WTC11 (cell line): ENCODE measurements at regions not wholly inside any gene's neighbourhood (a gene's known extent, or its start where the extent isn't known, plus 50 kb on each side); places are given as distances from the start of the nearest gene placed in this dataset.

Experiments used
- ATAC-seq: fragments of 200-7000 bp; cut with Tn5 transposase; 2 replicates; pipeline ENCODE4 v1.10.0; 2021; ENCODE audit warnings: mild to moderate bottlenecking, moderate library complexity
- CTCF ChIA-PET: fragments of 300-600 bp; sonication (Branson Sonifier 250); formaldehyde crosslinking; loops from one replicate; lab custom pipeline; 2021; ENCODE audit warnings: antibody characterized with exemption; lab: Charles Lee
- POLR2A ChIA-PET: fragments of 350-600 bp; sonication (Branson Sonifier 250); formaldehyde crosslinking; loops from one replicate; lab custom pipeline; 2021; ENCODE audit warnings: antibody characterized with exemption; lab: Charles Lee
- DNase-seq: peaks from one replicate; pipeline ENCODE4 v3.0.0; 2021; ENCODE audit warnings: low spot score
- H3K27ac Mint-ChIP-seq: 2 replicates; pipeline ENCODE4 v1.8.0; 2021; ENCODE audit warnings: mixed read lengths
- H3K27me3 Mint-ChIP-seq: 2 replicates; pipeline ENCODE4 v1.8.0; 2021; ENCODE audit warnings: low read depth, mild to moderate bottlenecking, moderate library complexity, mixed read lengths
- H3K36me3 Mint-ChIP-seq: 2 replicates; pipeline ENCODE4 v1.8.0; 2021; ENCODE audit warnings: mixed read lengths
- H3K4me1 Mint-ChIP-seq: 2 replicates; pipeline ENCODE4 v1.8.0; 2022; ENCODE audit warnings: mixed read lengths
- H3K4me3 Mint-ChIP-seq: 2 replicates; pipeline ENCODE4 v1.8.0; 2021; ENCODE audit warnings: mild to moderate bottlenecking, moderate library complexity, mixed read lengths
- H3K9me3 Mint-ChIP-seq: 2 replicates; pipeline ENCODE4 v1.8.0; 2021; ENCODE audit warnings: mixed read lengths
- ELF4 ChIP-seq: sonication (generic); formaldehyde crosslinking; IDR thresholded peaks from 2 replicates; pipeline ENCODE4 v1.8.1; 2022; ENCODE audit warnings: low read depth, mild to moderate bottlenecking, moderate library complexity, missing genetic modification reagents
- FOXJ3 ChIP-seq: sonication (generic); formaldehyde crosslinking; IDR thresholded peaks from 2 replicates; pipeline ENCODE4 v1.9.0; 2021; ENCODE audit warnings: missing genetic modification reagents, mild to moderate bottlenecking, borderline replicate concordance
- GRHL2 ChIP-seq: fragments of 250-450 bp; sonication (Bioruptor Pico); IDR thresholded peaks from 2 replicates; pipeline ENCODE4 v1.8.0; 2022; ENCODE audit warnings: mild to moderate bottlenecking, moderate library complexity; ENCODE audit not compliant: insufficient replicate concordance, severe bottlenecking
- GTF2I ChIP-seq: fragments of 250-450 bp; sonication (Bioruptor Pico); conservative IDR thresholded peaks from 2 replicates; pipeline ENCODE4 v1.4.0; 2021; ENCODE audit warnings: mild to moderate bottlenecking
- NR3C1 ChIP-seq: sonication (generic); formaldehyde crosslinking; conservative IDR thresholded peaks from 2 replicates; pipeline ENCODE4 v1.8.1; 2023; ENCODE audit warnings: low read depth, mild to moderate bottlenecking, missing genetic modification reagents
- TP53 ChIP-seq: sonication (generic); formaldehyde crosslinking; IDR thresholded peaks from 2 replicates; pipeline ENCODE4 v1.8.1; 2023; ENCODE audit warnings: mild to moderate bottlenecking, missing genetic modification reagents
- ZNF423 ChIP-seq: fragments of 250-450 bp; sonication (Bioruptor Pico); IDR thresholded peaks from 2 replicates; pipeline ENCODE4 v2.1.2; 2022; ENCODE audit warnings: mild to moderate bottlenecking, moderate library complexity
- TF ChIP-seq, protein P1 (sequence below): sonication (generic); formaldehyde crosslinking; IDR thresholded peaks from 2 replicates; pipeline ENCODE4 v1.8.1; 2023; ENCODE audit warnings: mild to moderate bottlenecking, missing genetic modification reagents, moderate library complexity
- TF ChIP-seq, protein P2 (sequence below): sonication (generic); formaldehyde crosslinking; IDR thresholded peaks from 2 replicates; pipeline ENCODE4 v1.8.0; 2022; ENCODE audit warnings: missing genetic modification reagents
- TF ChIP-seq, protein P3 (sequence below): fragments of 250-450 bp; sonication (Bioruptor Pico); IDR thresholded peaks from 2 replicates; pipeline ENCODE4 v1.9.0; 2021; ENCODE audit warnings: mild to moderate bottlenecking, borderline replicate concordance
- TF ChIP-seq, protein P4 (sequence below): fragments of 200-600 bp; IDR thresholded peaks from 2 replicates; pipeline ENCODE4 v1.8.0; 2022; ENCODE audit warnings: antibody characterized with exemption
- TF ChIP-seq, protein P5 (sequence below): sonication (generic); formaldehyde crosslinking; IDR thresholded peaks from 2 replicates; pipeline ENCODE4 v1.8.1; 2022; ENCODE audit warnings: mild to moderate bottlenecking, moderate library complexity, missing genetic modification reagents
- TF ChIP-seq, protein P6 (sequence below): fragments of 250-450 bp; sonication (Bioruptor Pico); IDR thresholded peaks from 2 replicates; pipeline ENCODE4 v1.9.0; 2021; ENCODE audit warnings: mild to moderate bottlenecking
- TF ChIP-seq, protein P7 (sequence below): sonication (generic); formaldehyde crosslinking; IDR thresholded peaks from 2 replicates; pipeline ENCODE4 v1.8.1; 2023; ENCODE audit warnings: mild to moderate bottlenecking, moderate library complexity, missing genetic modification reagents
- TF ChIP-seq, protein P8 (sequence below): sonication (generic); formaldehyde crosslinking; IDR thresholded peaks from 2 replicates; pipeline ENCODE4 v1.8.1; 2022; ENCODE audit warnings: low read depth, missing genetic modification reagents, borderline replicate concordance

DNA sequence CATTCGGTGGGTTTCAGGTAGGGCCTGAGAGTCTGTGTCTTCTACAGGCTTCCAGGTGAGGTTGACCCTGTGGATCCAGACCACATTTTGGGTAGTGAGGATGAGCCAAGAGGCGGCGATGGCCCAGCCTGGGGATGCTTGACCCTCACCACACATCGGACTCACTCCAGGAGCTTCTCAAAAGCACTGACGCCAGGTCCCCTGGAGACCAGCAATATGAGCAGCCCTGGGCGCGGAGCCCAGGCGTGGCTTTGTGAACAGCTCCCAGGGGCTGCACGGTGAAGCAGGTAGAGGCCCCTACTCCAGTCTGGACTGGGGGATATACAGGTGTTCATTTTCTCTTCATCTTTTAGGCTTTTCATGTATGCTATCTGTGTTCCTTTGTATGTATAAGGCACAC, 139.7 kb upstream of the PCBD1 start:
- ChIA-PET POLR2A (no interaction called here), CTCF (interaction anchor here (0.6 to 3.7 kb wide), 2 partner anchors 20 to 125 kb away, joined by 5 to 12 read pairs; no protein-coding TSS in a partner anchor)
- no peak overlapping the region for H3K4me3 Mint-ChIP-seq
- TF ChIP-seq, protein P1, sequence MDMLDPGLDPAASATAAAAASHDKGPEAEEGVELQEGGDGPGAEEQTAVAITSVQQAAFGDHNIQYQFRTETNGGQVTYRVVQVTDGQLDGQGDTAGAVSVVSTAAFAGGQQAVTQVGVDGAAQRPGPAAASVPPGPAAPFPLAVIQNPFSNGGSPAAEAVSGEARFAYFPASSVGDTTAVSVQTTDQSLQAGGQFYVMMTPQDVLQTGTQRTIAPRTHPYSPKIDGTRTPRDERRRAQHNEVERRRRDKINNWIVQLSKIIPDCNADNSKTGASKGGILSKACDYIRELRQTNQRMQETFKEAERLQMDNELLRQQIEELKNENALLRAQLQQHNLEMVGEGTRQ (CRISPR knock-in tag): no peak
- DNase-seq (no peak), ATAC-seq (no peak)
- H3K27me3 Mint-ChIP-seq: no peaks in the 10 kb centered on the region
- H3K27ac Mint-ChIP-seq: no peak overlapping the region
- H3K9me3 Mint-ChIP-seq: no peaks in the 10 kb centered on the region
- H3K4me1 Mint-ChIP-seq: no peaks in the 10 kb centered on the region
- no peaks in the 10 kb centered on the region for H3K36me3 Mint-ChIP-seq

DNA sequence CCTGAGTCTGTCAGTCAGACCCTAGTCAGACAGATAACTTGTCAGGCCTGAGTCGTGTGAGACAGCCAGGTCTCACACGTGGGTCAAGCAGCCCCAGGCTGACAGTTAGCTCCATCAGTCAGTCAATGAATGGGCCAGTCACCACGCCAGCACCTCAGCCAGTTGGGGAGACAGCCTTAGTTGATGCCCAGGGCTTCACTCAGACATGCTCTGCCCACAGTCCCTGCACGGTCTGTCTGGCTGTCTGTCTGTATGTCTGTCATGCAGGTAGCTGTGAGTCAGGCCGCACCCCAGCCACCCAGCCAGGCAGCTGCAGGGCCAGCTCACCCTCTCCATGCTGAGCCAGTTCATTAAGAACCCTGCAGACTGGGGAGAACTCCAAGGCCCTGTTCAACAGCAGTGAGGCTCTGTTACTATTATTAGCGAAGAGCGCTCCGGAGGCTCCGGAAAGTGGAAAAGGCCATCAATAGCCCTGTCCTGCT, 141.1 kb upstream of the PCBD1 start:
- ATAC-seq (no peak), DNase-seq (no peak)
- H3K4me3 Mint-ChIP-seq: no peak overlapping the region
- ChIA-PET CTCF (interaction anchor here (1.0 kb wide), 1 partner anchor 126 kb away, joined by 4 read pairs; no protein-coding TSS in a partner anchor), POLR2A (no interaction called here)
- no peak overlapping the region for H3K27ac Mint-ChIP-seq
- H3K4me1 Mint-ChIP-seq: no peaks in the 10 kb centered on the region
- H3K36me3 Mint-ChIP-seq: no peaks in the 10 kb centered on the region
- no peaks in the 10 kb centered on the region for H3K9me3 Mint-ChIP-seq
- H3K27me3 Mint-ChIP-seq: no peaks in the 10 kb centered on the region
- TF ChIP-seq, protein P2, sequence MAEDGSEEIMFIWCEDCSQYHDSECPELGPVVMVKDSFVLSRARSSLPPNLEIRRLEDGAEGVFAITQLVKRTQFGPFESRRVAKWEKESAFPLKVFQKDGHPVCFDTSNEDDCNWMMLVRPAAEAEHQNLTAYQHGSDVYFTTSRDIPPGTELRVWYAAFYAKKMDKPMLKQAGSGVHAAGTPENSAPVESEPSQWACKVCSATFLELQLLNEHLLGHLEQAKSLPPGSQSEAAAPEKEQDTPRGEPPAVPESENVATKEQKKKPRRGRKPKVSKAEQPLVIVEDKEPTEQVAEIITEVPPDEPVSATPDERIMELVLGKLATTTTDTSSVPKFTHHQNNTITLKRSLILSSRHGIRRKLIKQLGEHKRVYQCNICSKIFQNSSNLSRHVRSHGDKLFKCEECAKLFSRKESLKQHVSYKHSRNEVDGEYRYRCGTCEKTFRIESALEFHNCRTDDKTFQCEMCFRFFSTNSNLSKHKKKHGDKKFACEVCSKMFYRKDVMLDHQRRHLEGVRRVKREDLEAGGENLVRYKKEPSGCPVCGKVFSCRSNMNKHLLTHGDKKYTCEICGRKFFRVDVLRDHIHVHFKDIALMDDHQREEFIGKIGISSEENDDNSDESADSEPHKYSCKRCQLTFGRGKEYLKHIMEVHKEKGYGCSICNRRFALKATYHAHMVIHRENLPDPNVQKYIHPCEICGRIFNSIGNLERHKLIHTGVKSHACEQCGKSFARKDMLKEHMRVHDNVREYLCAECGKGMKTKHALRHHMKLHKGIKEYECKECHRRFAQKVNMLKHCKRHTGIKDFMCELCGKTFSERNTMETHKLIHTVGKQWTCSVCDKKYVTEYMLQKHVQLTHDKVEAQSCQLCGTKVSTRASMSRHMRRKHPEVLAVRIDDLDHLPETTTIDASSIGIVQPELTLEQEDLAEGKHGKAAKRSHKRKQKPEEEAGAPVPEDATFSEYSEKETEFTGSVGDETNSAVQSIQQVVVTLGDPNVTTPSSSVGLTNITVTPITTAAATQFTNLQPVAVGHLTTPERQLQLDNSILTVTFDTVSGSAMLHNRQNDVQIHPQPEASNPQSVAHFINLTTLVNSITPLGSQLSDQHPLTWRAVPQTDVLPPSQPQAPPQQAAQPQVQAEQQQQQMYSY (CRISPR knock-in tag): no peak
- TF ChIP-seq, protein P3, sequence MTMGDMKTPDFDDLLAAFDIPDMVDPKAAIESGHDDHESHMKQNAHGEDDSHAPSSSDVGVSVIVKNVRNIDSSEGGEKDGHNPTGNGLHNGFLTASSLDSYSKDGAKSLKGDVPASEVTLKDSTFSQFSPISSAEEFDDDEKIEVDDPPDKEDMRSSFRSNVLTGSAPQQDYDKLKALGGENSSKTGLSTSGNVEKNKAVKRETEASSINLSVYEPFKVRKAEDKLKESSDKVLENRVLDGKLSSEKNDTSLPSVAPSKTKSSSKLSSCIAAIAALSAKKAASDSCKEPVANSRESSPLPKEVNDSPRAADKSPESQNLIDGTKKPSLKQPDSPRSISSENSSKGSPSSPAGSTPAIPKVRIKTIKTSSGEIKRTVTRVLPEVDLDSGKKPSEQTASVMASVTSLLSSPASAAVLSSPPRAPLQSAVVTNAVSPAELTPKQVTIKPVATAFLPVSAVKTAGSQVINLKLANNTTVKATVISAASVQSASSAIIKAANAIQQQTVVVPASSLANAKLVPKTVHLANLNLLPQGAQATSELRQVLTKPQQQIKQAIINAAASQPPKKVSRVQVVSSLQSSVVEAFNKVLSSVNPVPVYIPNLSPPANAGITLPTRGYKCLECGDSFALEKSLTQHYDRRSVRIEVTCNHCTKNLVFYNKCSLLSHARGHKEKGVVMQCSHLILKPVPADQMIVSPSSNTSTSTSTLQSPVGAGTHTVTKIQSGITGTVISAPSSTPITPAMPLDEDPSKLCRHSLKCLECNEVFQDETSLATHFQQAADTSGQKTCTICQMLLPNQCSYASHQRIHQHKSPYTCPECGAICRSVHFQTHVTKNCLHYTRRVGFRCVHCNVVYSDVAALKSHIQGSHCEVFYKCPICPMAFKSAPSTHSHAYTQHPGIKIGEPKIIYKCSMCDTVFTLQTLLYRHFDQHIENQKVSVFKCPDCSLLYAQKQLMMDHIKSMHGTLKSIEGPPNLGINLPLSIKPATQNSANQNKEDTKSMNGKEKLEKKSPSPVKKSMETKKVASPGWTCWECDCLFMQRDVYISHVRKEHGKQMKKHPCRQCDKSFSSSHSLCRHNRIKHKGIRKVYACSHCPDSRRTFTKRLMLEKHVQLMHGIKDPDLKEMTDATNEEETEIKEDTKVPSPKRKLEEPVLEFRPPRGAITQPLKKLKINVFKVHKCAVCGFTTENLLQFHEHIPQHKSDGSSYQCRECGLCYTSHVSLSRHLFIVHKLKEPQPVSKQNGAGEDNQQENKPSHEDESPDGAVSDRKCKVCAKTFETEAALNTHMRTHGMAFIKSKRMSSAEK (CRISPR knock-in tag): no peak
- TF ChIP-seq FOXJ3 (CRISPR knock-in tag) (no peak), GRHL2 (CRISPR knock-in tag) (no peak), TP53 (CRISPR knock-in tag) (no peak), ZNF423 (CRISPR knock-in tag) (no peak), NR3C1 (no peak), GTF2I (CRISPR knock-in tag) (no peak), ELF4 (no peak)
- TF ChIP-seq, protein P4, sequence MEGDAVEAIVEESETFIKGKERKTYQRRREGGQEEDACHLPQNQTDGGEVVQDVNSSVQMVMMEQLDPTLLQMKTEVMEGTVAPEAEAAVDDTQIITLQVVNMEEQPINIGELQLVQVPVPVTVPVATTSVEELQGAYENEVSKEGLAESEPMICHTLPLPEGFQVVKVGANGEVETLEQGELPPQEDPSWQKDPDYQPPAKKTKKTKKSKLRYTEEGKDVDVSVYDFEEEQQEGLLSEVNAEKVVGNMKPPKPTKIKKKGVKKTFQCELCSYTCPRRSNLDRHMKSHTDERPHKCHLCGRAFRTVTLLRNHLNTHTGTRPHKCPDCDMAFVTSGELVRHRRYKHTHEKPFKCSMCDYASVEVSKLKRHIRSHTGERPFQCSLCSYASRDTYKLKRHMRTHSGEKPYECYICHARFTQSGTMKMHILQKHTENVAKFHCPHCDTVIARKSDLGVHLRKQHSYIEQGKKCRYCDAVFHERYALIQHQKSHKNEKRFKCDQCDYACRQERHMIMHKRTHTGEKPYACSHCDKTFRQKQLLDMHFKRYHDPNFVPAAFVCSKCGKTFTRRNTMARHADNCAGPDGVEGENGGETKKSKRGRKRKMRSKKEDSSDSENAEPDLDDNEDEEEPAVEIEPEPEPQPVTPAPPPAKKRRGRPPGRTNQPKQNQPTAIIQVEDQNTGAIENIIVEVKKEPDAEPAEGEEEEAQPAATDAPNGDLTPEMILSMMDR: no peak
- TF ChIP-seq, protein P5, sequence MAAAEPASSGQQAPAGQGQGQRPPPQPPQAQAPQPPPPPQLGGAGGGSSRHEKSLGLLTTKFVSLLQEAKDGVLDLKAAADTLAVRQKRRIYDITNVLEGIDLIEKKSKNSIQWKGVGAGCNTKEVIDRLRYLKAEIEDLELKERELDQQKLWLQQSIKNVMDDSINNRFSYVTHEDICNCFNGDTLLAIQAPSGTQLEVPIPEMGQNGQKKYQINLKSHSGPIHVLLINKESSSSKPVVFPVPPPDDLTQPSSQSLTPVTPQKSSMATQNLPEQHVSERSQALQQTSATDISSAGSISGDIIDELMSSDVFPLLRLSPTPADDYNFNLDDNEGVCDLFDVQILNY (CRISPR knock-in tag): no peak
- TF ChIP-seq, protein P6, sequence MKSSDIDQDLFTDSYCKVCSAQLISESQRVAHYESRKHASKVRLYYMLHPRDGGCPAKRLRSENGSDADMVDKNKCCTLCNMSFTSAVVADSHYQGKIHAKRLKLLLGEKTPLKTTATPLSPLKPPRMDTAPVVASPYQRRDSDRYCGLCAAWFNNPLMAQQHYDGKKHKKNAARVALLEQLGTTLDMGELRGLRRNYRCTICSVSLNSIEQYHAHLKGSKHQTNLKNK (CRISPR knock-in tag): no peak
- TF ChIP-seq, protein P7, sequence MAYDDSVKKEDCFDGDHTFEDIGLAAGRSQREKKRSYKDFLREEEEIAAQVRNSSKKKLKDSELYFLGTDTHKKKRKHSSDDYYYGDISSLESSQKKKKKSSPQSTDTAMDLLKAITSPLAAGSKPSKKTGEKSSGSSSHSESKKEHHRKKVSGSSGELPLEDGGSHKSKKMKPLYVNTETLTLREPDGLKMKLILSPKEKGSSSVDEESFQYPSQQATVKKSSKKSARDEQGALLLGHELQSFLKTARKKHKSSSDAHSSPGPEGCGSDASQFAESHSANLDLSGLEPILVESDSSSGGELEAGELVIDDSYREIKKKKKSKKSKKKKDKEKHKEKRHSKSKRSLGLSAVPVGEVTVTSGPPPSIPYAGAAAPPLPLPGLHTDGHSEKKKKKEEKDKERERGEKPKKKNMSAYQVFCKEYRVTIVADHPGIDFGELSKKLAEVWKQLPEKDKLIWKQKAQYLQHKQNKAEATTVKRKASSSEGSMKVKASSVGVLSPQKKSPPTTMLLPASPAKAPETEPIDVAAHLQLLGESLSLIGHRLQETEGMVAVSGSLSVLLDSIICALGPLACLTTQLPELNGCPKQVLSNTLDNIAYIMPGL: no peak
- TF ChIP-seq, protein P8, sequence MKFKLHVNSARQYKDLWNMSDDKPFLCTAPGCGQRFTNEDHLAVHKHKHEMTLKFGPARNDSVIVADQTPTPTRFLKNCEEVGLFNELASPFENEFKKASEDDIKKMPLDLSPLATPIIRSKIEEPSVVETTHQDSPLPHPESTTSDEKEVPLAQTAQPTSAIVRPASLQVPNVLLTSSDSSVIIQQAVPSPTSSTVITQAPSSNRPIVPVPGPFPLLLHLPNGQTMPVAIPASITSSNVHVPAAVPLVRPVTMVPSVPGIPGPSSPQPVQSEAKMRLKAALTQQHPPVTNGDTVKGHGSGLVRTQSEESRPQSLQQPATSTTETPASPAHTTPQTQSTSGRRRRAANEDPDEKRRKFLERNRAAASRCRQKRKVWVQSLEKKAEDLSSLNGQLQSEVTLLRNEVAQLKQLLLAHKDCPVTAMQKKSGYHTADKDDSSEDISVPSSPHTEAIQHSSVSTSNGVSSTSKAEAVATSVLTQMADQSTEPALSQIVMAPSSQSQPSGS (CRISPR knock-in tag): no peak
